GOT3 (cell line): ENCODE measurements at regions not wholly inside any gene's neighbourhood (a gene's known extent, or its start where the extent isn't known, plus 50 kb on each side); places are given as distances from the start of the nearest gene placed in this dataset.
"Not testable (repeated sequence)": the region's sequence is repeated elsewhere in the genome, so short reads cannot be mapped to it uniquely, and the experiment has no call there.

Source experiments
- DNase-seq: peaks from one replicate; lab custom pipeline; 2025; ENCODE audit warnings: mixed read lengths; lab: John Stamatoyannopoulos, UW

- not testable (repeated sequence) for DNase-seq
Observed at GRCh38 chr20:25864963-25865714, 168.5 kb upstream of the ZNF337 start.

DNA sequence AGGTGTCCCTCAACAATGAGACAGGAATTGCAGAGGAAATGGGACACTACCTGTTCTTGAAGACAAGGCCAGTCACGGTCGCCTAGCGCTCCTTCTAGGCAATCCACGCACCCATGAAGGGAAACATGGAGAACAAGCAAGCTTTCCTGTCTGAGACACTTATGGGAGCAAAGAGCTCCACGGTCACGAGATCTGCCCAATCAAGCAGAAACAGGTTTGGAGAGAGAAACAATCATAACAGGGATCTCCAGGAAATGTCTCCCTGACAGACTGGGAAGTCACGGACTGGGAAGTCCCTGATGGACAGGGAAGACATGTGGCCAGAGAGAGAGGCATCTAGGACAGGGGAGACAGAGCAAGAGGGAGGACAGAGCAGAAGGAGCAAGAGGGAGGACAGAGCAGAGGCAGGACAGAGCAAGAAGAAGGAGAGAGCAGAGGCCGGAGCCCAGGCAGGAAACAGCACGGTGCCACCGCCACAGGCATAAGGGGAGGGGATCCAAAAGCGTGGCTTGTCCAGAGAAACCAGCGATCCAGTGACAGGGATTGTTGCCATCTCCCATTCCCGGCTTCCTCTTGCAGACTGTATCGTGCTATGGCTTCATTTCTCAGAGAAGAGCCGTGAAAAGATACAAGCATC lies 167.8 kb upstream of the ZNF337 start:
- DNase-seq = no peak

DNA sequence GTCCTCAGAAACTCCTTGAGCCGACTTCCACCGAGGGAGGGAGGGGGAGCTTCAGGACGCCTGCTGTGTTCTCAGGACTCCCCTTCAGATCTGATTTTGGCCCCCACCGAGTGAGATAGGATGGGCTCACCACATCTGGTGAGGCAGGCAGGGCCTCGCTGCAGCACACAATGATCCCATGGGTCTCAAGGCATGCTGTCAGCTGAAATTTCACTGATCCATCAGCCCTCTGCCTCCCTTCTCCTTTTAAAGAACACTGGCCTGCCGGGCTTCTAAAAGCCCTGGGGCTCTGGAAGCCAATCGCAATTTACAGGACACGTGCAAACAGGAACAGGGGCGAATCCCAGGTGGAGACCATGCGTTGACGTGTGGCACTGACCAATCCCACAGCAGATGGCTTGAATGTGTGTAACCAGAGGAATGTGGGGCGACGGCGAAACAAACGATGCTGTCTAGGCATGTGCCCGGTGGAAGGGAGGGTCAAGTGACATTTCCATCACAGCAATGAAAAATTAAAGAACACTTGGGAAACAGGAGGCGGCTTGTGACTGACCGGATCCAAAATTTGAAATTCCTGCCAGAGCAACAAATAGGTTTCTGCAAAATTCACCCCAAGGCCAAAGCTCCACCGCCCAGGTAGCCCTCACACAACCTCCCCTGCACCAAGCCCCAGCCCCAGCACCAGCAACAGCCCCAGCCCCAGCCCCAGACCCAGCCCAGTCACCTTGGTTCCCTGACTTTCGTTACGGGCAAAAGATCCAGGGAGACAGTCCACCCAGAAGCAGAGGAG lies 167.1 kb upstream of the ZNF337 start:
- DNase-seq = no peak

GRCh38 chr20:25862967-25863530 lies 166.4 kb upstream of the ZNF337 start:
- peak; percentile 77 for DNase-seq

- DNase-seq = no peak
Observed at GRCh38 chr20:25860531-25861150, 164.0 kb upstream of the ZNF337 start.

- DNase-seq = peak; percentile 66
Observed at GRCh38 chr20:25859649-25860530, 163.2 kb upstream of the ZNF337 start.

DNA sequence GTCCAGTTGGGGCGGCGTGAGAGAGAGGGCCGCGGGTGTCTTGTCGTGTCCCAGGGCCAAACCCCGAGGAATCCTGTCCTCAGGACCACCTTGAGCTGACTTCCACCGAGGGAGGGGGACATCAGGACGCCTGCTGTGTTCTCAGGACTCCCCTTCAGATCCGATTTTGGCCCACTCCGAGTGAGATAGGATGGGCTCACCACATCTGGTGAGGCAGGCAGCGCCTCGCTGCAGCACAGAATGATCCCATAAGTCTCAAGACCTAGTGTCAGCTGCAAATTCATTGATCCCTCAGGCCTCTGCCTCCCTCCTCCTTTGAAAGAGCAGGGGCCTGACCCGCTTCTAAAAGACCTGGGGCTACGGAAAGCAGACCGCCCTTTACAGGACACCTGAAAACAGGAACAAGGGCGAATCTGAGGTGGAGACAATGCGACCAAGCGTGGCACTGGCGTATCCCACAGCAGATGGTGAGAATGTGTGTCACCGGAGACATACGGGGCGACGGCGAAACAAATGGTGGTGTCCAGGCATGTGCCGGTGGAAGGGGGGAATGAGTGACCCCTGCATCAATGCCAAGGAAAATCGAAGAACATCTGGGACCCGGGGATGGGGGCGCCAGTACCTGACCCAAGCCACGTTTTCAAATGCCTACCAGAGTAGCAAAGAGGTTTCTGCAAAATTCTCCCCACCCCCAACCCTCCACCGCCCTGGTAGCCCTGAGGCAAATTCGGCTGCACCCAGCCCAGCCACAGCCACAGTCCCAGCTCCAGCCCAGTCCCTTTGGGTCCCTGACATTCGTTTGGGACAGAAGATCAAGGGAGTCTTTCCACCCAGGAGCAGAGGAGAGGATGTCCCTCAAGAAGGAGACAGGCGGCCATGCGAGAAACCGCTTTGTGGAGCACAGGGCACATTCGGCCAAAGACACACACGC lies 162.1 kb upstream of the ZNF337 start:
- no peak for DNase-seq

- not testable (repeated sequence) for DNase-seq
Observed at GRCh38 chr20:25857091-25857788, 160.6 kb upstream of the ZNF337 start.

DNA sequence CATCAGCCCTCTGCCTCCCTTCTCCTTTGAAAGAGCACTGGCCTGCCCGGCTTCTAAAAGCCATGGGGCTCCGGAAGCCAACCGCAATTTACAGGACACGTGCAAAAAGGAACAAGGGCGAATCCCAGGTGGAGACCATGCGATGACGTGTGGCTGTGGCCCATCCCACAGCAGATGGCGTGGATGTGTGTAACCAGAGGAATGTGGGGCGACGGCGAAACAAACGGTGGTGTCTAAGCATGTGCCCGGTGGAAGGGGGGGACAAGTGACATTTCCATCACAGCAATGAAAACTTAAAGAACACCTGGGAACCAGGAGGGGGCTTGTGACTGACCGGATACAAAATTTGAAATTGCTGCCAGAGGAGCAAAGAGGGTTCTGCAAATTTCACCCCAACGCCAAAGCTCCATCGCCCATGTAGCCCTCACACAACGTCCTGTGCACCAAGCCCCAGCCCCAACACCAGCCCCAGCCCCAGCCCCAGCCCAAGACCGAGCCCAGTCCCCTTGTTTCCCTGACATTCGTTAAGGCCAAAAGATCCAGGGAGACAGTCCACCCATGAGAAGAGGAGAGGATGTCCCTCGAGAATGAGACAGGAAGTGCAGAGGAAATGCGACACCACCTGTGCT lies 159.7 kb upstream of the ZNF337 start:
- DNase-seq = no peak

GRCh38 chr20:25855451-25856156 lies 159.0 kb upstream of the ZNF337 start:
- not testable (repeated sequence) for DNase-seq

- DNase-seq = not testable (repeated sequence)
Observed at GRCh38 chr20:25854666-25855065, 158.0 kb upstream of the ZNF337 start.

GRCh38 chr20:25853718-25854388 lies 157.2 kb upstream of the ZNF337 start:
- peak; percentile 84 for DNase-seq

GRCh38 chr20:25852968-25853717 lies 156.5 kb upstream of the ZNF337 start:
- not testable (repeated sequence) for DNase-seq

DNA sequence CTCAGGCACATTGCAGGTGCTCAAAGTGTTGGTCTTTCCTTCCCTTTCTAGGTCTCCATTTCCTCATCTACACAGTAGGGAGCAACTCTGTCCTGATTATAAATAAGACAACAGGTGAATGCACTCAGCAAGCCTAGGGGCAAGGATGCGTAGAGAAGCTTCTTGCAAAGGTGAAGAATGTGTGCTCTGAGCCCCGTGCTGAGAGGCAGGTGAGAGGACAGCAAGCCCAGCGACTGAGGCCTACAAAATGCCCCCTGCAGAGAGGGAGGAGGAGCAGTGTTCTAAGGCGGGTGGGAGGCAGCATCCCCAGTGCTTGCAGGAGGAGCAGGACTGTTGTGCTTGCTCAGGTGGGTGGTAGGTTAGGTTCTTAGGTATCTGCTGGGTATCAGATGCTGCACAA lies 153.5 kb upstream of the ZNF337 start:
- DNase-seq = not testable (repeated sequence)

DNA sequence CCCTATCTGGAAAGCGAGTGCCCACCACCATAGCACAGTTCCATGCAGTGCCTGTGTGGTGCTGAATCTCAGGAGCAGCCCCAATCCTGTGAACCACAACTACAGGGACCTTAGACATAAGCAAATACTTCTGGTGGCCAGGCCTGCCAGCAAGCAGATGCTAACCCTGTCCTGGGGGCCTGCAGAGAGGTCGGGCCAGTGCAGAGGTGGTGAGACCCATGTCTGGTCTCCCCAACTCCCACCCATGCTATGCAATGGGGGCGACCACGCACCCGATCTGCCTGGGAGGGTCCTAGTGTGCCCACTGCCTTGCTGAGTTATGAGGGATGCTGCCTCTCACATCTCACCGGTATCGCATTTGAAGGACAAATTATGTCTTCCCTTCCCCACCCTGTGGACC lies 151.6 kb upstream of the ZNF337 start:
- DNase-seq = no peak

DNA sequence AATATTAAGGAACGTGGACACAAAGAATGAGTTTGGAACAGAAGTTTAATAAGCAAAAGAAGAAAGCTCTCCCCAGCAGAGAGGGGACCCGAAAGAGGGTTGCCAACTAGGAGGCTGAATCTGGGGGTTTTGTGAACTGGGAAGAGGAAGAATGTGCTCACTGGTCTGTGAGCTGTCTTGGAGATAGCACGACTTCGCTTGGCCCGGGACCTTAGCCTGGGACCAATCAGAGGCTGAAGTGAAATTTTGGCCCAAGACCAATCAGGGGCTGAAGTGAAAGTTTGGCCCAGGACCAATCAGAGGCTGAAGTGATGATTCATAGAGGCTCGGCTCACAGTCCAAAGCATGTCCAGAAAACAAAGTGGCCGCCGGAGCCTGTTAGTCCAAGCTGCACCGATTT lies 148.0 kb upstream of the ZNF337 start:
- not testable (repeated sequence) for DNase-seq

DNA sequence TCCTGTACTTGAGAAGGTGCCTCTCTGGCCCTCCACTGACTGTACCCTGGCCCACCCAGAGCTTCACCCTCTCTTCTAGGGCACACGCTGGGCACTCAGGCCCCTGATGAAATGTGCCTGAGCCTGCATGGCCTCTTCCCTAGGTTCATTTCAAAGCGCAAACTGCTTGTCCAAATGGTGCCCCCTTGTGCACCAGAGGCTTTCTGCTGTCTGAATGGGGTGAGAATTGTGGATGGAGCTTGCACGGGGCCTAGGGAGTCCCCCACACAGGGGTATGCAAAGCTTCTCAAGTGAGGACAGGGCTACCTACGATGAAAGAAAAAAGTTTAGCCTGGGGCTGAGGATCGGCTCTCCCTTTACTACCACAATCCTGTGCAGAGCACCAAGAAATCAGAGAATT lies 116.9 kb upstream of the ZNF337 start:
- DNase-seq = not testable (repeated sequence)
